ENCODE measurements at regions not wholly inside any gene's neighbourhood (a gene's known extent, or its start where the extent isn't known, plus 50 kb on each side); places are given as distances from the start of the nearest gene placed in this dataset.
A peak's percentile ranks its signal among the peaks of the same experiment; 100 is the strongest.

DNA sequence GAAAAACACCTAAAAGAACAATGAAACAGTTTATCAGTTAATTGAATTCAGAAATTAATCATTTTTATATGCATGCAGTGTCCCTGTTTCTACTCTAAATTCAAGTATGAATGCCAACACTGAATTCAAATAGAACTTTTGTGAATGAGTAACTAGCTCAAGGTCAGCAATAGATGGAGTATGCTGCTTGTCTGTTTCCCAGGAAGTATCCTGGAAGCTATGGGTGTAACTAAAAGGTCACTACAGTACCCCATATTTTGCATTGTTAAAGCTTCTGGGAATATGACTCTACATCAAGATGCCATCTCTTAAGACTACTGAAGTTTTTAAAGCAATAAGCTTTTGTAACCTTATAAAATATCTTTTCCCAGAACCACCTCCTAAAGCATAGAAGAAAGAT lies 681.4 kb upstream of the FBXO33 start:
- no peaks in the 10 kb centered on the region for H3K9me3 ChIP-seq
- H3K27ac ChIP-seq = no peak overlapping the region
- ChIA-PET CTCF (no interaction called here), POLR2A (no interaction called here)
- DNase-seq (ENCODE audit: low read depth in 1 of 2, low spot score in 1 of 2) (no peak), FAIRE-seq (no peak), ATAC-seq (no peak)
- no peak overlapping the region for H3K4me3 ChIP-seq
- TF ChIP-seq TP53 (CRISPR knock-in tag; IDR thresholded peaks at IDR 0.05) (no peak), NR3C1 (IDR thresholded peaks at IDR 0.05) (no peak)
- no peak overlapping the region for H3K4me2 ChIP-seq
- H3K4me1 ChIP-seq = no peaks in the 10 kb centered on the region

DNA sequence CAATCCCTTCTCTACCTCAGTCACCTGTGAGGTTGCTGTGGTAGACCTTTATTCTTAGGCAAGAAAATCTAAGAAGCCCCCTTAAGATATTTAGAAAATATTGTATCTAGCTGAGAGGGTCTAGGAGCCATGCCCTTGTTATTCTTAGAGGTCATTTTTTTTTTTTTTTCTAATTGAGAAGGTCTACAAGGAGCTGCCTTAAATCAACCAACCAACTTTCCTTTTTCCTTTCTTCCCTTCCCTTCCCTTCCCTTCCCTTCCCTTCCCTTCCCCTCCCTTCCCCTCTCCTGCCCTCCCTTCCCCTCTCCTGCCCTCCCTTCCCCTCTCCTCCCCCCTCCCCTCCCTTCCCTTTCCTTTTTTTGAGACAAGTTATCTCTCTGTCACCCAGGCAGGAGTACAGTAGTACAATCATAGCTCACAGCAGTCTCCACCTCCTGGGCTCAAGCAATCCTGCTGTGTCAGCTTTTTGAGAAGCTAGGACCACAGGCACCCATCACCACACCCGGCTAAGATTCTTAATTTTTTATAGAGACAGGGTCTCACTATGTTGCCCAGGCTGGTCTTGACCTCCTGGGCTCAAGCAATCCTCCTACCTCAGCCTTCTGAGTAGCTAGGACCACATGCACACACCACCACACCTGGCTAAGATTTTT lies 668.4 kb upstream of the FBXO33 start:
- no peaks in the 10 kb centered on the region for H3K4me1 ChIP-seq
- no peaks in the 10 kb centered on the region; the same call in 2 of the 3 replicates for H3K9me3 ChIP-seq
- 0% methylated on average over 1 of the region's 1 CpG for WGBS (ENCODE audit: missing lambda C conversion rate)
- FAIRE-seq = no peak
- ChIA-PET CTCF (interaction anchor here (0.6 kb wide), 1 partner anchor 10 kb away, joined by 3 read pairs; no protein-coding TSS in a partner anchor), POLR2A (no interaction called here)
- no peak overlapping the region for H3K27ac ChIP-seq
- DNase-seq (ENCODE audit: low read depth in 1 of 2, low spot score in 1 of 2) = no peak
- no peak overlapping the region for H3K4me3 ChIP-seq
- TF ChIP-seq MAFK (IDR thresholded peaks at IDR 0.05; ENCODE audit: partially characterized antibody) (peak; percentile 22), RAD21 (conservative IDR thresholded peaks at IDR 0.05 in 1 of 2, IDR thresholded peaks at IDR 0.05 in 1 of 2) (no peak)
- H3K4me2 ChIP-seq = no peak overlapping the region
- ATAC-seq = no peak

DNA sequence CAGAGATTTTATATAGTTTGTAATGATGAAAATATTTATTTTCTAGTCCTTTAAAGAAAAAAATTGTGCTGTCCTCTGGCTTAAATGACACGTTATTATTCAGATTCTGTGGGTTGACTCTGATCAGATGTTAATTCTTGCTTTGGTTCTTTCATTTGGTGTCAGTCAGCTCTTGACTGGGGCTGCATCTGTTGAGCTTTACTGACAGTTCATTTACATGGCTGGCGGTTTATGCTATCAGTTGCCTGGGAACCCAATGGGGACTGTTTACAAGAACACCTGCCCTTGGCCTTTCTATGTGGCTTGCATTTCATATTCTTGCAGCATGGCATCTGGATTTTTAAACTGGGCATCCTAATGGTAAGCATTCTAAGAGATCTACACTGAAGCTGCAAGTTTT lies 667.1 kb upstream of the FBXO33 start:
- ATAC-seq (no peak), DNase-seq (ENCODE audit: low read depth in 1 of 2, low spot score in 1 of 2) (no peak), FAIRE-seq (no peak)
- Histone ChIP-seq H3K4me3 (no peak overlapping the region), H3K27ac (no peak overlapping the region), H3K4me2 (no peak overlapping the region), H3K4me1 (no peaks in the 10 kb centered on the region), H3K9me3 (no peaks in the 10 kb centered on the region; the same call in 2 of the 3 replicates)
- TF ChIP-seq FOXS1 (CRISPR knock-in tag; IDR thresholded peaks at IDR 0.05) (no peak), RFX5 (IDR thresholded peaks at IDR 0.05) (no peak), SMC3 (IDR thresholded peaks at IDR 0.05) (no peak)
- TF ChIP-seq, protein P1, sequence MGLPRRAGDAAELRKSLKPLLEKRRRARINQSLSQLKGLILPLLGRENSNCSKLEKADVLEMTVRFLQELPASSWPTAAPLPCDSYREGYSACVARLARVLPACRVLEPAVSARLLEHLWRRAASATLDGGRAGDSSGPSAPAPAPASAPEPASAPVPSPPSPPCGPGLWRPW (IDR thresholded peaks at IDR 0.05) = no peak
- CTCF ChIA-PET = no interaction called here
- WGBS (ENCODE audit: missing lambda C conversion rate) = 15% methylated on average over 2 of the region's 2 CpGs
- POLR2A ChIA-PET = no interaction called here

DNA sequence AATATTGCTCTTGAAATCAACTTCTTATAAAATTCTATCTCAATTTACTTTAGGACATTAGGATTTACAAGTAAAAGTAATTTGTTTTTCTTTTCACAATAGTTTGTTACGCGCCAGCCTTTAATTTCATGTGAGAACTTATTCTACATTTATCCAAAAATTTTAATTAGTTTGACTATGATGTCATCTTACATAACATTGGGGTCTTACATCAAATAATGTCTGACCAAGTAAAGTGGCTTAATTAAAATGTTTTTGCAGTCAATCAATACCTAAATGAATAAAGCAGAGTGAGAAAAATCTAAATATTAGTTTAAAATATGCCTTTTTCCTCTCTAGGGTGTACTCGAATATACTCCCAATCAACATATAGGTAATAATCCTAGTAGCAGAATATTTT lies 666.2 kb upstream of the FBXO33 start:
- ChIA-PET POLR2A (no interaction called here), CTCF (no interaction called here)
- no peak for FAIRE-seq
- no peaks in the 10 kb centered on the region; the same call in 2 of the 3 replicates for H3K9me3 ChIP-seq
- H3K27ac ChIP-seq = no peak overlapping the region
- ATAC-seq = no peak
- H3K4me1 ChIP-seq = no peaks in the 10 kb centered on the region
- TF ChIP-seq, protein P2, sequence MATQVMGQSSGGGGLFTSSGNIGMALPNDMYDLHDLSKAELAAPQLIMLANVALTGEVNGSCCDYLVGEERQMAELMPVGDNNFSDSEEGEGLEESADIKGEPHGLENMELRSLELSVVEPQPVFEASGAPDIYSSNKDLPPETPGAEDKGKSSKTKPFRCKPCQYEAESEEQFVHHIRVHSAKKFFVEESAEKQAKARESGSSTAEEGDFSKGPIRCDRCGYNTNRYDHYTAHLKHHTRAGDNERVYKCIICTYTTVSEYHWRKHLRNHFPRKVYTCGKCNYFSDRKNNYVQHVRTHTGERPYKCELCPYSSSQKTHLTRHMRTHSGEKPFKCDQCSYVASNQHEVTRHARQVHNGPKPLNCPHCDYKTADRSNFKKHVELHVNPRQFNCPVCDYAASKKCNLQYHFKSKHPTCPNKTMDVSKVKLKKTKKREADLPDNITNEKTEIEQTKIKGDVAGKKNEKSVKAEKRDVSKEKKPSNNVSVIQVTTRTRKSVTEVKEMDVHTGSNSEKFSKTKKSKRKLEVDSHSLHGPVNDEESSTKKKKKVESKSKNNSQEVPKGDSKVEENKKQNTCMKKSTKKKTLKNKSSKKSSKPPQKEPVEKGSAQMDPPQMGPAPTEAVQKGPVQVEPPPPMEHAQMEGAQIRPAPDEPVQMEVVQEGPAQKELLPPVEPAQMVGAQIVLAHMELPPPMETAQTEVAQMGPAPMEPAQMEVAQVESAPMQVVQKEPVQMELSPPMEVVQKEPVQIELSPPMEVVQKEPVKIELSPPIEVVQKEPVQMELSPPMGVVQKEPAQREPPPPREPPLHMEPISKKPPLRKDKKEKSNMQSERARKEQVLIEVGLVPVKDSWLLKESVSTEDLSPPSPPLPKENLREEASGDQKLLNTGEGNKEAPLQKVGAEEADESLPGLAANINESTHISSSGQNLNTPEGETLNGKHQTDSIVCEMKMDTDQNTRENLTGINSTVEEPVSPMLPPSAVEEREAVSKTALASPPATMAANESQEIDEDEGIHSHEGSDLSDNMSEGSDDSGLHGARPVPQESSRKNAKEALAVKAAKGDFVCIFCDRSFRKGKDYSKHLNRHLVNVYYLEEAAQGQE (IDR thresholded peaks at IDR 0.05) = no peak
- TF ChIP-seq RARB (CRISPR knock-in tag; IDR thresholded peaks at IDR 0.05) = no peak
- no peak for TF ChIP-seq ZSCAN20 (CRISPR knock-in tag; IDR thresholded peaks at IDR 0.05)
- TF ChIP-seq ZNF302 (CRISPR knock-in tag; IDR thresholded peaks at IDR 0.05) = no peak
- TF ChIP-seq, protein P3, sequence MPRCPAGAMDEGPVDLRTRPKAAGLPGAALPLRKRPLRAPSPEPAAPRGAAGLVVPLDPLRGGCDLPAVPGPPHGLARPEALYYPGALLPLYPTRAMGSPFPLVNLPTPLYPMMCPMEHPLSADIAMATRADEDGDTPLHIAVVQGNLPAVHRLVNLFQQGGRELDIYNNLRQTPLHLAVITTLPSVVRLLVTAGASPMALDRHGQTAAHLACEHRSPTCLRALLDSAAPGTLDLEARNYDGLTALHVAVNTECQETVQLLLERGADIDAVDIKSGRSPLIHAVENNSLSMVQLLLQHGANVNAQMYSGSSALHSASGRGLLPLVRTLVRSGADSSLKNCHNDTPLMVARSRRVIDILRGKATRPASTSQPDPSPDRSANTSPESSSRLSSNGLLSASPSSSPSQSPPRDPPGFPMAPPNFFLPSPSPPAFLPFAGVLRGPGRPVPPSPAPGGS (IDR thresholded peaks at IDR 0.05) = no peak
- no peak for TF ChIP-seq SREBF2 (IDR thresholded peaks at IDR 0.05)
- no peak for TF ChIP-seq EP300 (IDR thresholded peaks at IDR 0.05)
- TF ChIP-seq NFE2L2 (conservative IDR thresholded peaks at IDR 0.05; ENCODE audit: low read length) = no peak
- TF ChIP-seq, protein P4, sequence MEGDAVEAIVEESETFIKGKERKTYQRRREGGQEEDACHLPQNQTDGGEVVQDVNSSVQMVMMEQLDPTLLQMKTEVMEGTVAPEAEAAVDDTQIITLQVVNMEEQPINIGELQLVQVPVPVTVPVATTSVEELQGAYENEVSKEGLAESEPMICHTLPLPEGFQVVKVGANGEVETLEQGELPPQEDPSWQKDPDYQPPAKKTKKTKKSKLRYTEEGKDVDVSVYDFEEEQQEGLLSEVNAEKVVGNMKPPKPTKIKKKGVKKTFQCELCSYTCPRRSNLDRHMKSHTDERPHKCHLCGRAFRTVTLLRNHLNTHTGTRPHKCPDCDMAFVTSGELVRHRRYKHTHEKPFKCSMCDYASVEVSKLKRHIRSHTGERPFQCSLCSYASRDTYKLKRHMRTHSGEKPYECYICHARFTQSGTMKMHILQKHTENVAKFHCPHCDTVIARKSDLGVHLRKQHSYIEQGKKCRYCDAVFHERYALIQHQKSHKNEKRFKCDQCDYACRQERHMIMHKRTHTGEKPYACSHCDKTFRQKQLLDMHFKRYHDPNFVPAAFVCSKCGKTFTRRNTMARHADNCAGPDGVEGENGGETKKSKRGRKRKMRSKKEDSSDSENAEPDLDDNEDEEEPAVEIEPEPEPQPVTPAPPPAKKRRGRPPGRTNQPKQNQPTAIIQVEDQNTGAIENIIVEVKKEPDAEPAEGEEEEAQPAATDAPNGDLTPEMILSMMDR (IDR thresholded peaks at IDR 0.05) = no peak
- TF ChIP-seq MAZ (IDR thresholded peaks at IDR 0.05; ENCODE audit: borderline replicate concordance, low read depth, low read length) = no peak
- TF ChIP-seq, protein P5, sequence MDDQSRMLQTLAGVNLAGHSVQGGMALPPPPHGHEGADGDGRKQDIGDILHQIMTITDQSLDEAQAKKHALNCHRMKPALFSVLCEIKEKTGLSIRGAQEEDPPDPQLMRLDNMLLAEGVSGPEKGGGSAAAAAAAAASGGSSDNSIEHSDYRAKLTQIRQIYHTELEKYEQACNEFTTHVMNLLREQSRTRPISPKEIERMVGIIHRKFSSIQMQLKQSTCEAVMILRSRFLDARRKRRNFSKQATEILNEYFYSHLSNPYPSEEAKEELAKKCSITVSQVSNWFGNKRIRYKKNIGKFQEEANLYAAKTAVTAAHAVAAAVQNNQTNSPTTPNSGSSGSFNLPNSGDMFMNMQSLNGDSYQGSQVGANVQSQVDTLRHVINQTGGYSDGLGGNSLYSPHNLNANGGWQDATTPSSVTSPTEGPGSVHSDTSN (IDR thresholded peaks at IDR 0.05) = no peak
- TF ChIP-seq ESRRA (IDR thresholded peaks at IDR 0.05; ENCODE audit: borderline replicate concordance, low read length) = no peak
- no peak for TF ChIP-seq EHMT2 (IDR thresholded peaks at IDR 0.05; ENCODE audit: low read depth)
- TF ChIP-seq POLR2AphosphoS2 (conservative IDR thresholded peaks at IDR 0.05; ENCODE audit: low read length) = no peak
- WGBS (ENCODE audit: missing lambda C conversion rate) = 38% methylated on average over 3 of the region's 3 CpGs
- no peak for DNase-seq (ENCODE audit: low read depth in 1 of 2, low spot score in 1 of 2)
- no peak overlapping the region for H3K4me2 ChIP-seq
- H3K4me3 ChIP-seq = no peak overlapping the region

Data from A549 (cell line).